ENCODE measurements at regions not wholly inside any gene's neighbourhood (a gene's known extent, or its start where the extent isn't known, plus 50 kb on each side); places are given as distances from the start of the nearest gene placed in this dataset.

- CTCF ChIA-PET = no interaction called here
- no TSS peak for BruUV-seq (replicated peaks)
- DNase-seq (ENCODE audit: low read depth, low spot score) = no peak
- Histone ChIP-seq H3K4me3 (replicated peaks in 1 of 2; ENCODE audit: low read depth in 1 of 2, low read length in 2 of 2) (no peak overlapping the region), H3K79me2 (ENCODE audit: insufficient read depth, low read length) (no peaks in the 10 kb centered on the region), H3K9me3 (ENCODE audit: control insufficient read depth in 1 of 2, insufficient read depth in 1 of 2, low read depth in 1 of 2, low read length in 2 of 2) (peaks cover 12 to 16% of the 10 kb centered on the region in 2 experiments; a peak in 3 of 4 replicates), H2AFZ (ENCODE audit: low read depth, low read length, poor library complexity, severe bottlenecking) (no peak overlapping the region), H3K27ac (ENCODE audit: low read depth, low read length) (no peak overlapping the region), H3K4me2 (ENCODE audit: low read length) (no peak overlapping the region), H3K27me3 (ENCODE audit: insufficient read depth, low read length) (no peaks in the 10 kb centered on the region), H4K20me1 (ENCODE audit: insufficient read depth) (no peaks in the 10 kb centered on the region), H3K9ac (ENCODE audit: low read length) (no peak overlapping the region), H3K36me3 (ENCODE audit: control insufficient read depth in 1 of 2, insufficient read depth in 2 of 2, low read length in 2 of 2) (no peaks in the 10 kb centered on the region), H3K9me2 (ENCODE audit: insufficient read depth) (no peaks in the 10 kb centered on the region), H3K4me1 (ENCODE audit: control insufficient read depth in 1 of 2, insufficient read depth in 2 of 2, low read length in 2 of 2) (no peaks in the 10 kb centered on the region)
- ATAC-seq = no peak
- intact Hi-C loops (cut with micrococcal nuclease) = no loop called here
- RAD21 ChIA-PET (ENCODE audit: low non-redundant PET in 1 of 2, low total read pairs in 2 of 2, uncharacterized antibody in 2 of 2, unreplicated experiment in 2 of 2) = no interaction called here
- TF ChIP-seq SRF (IDR thresholded peaks at IDR 0.05; ENCODE audit: low read depth) (no peak), TCF7L2 (IDR thresholded peaks at IDR 0.05; ENCODE audit: borderline replicate concordance, extremely low read depth, insufficient read depth, insufficient read length) (no peak), CTCF (IDR thresholded peaks at IDR 0.05 in 2 of 3, conservative IDR thresholded peaks at IDR 0.05 in 1 of 3; ENCODE audit: borderline replicate concordance in 1 of 3, insufficient read depth in 1 of 3, low read depth in 2 of 3, low read length in 2 of 3) (no peak), REST (IDR thresholded peaks at IDR 0.05; ENCODE audit: low read depth) (no peak), CBX3 (IDR thresholded peaks at IDR 0.05; ENCODE audit: low read depth) (no peak), EZH2phosphoT487 (IDR thresholded peaks at IDR 0.05; ENCODE audit: borderline replicate concordance) (no peak), ATF3 (IDR thresholded peaks at IDR 0.05) (no peak), YY1 (IDR thresholded peaks at IDR 0.05; ENCODE audit: extremely low read depth, insufficient replicate concordance, low read depth, low read length) (no peak), ELF1 (IDR thresholded peaks at IDR 0.05; ENCODE audit: borderline replicate concordance, low read depth) (no peak), ZNF274 (IDR thresholded peaks at IDR 0.05; ENCODE audit: low read depth, low read length) (no peak), ZFX (IDR thresholded peaks at IDR 0.05) (no peak), FOSL1 (IDR thresholded peaks at IDR 0.05; ENCODE audit: low read depth) (no peak), CEBPB (IDR thresholded peaks at IDR 0.05; ENCODE audit: low read depth) (no peak), RAD21 (IDR thresholded peaks at IDR 0.05; ENCODE audit: low read depth) (no peak), POLR2AphosphoS5 (IDR thresholded peaks at IDR 0.05; ENCODE audit: low read depth, low read length) (no peak), ZBTB33 (IDR thresholded peaks at IDR 0.05; ENCODE audit: extremely low read depth, insufficient replicate concordance, low read length) (no peak), EGR1 (IDR thresholded peaks at IDR 0.05; ENCODE audit: low read depth) (no peak)
- POLR2A ChIA-PET = no interaction called here
Observed at GRCh38 chr14:101318271-101318670, 243.0 kb upstream of the DIO3 start.
